Activated T-helper 17 cell treated with anti-CD3 and anti-CD28 coated beads, Interleukin-2, amount 50 U/mL, for 72 hours (primary cell): ENCODE measurements at regions not wholly inside any gene's neighbourhood (a gene's known extent, or its start where the extent isn't known, plus 50 kb on each side); places are given as distances from the start of the nearest gene placed in this dataset.
"Not testable (repeated sequence)": the region's sequence is repeated elsewhere in the genome, so short reads cannot be mapped to it uniquely, and the experiment has no call there.

ENCODE experiments used
- ATAC-seq: fragments of 150-1000 bp; cut with Tn5 transposase; replicated peaks from 2 replicates; pipeline ENCODE4 v1.10.0; 2021; ENCODE audit warnings: mild to moderate bottlenecking, moderate library complexity
- H3K27ac Mint-ChIP-seq: one replicate; pipeline ENCODE4 v1.8.0; 2022; ENCODE audit warnings: mixed read lengths
- H3K27me3 Mint-ChIP-seq: one replicate; pipeline ENCODE4 v1.8.0; 2022; ENCODE audit warnings: mixed read lengths
- H3K36me3 Mint-ChIP-seq: one replicate; pipeline ENCODE4 v1.8.0; 2022; ENCODE audit warnings: low read depth, mild to moderate bottlenecking, mixed read lengths
- H3K4me1 Mint-ChIP-seq: one replicate; pipeline ENCODE4 v1.8.0; 2022; ENCODE audit warnings: mixed read lengths
- H3K4me3 Mint-ChIP-seq: one replicate; pipeline ENCODE4 v1.8.0; 2022; ENCODE audit warnings: mild to moderate bottlenecking, mixed read lengths
- H3K9me3 Mint-ChIP-seq: one replicate; pipeline ENCODE4 v1.8.0; 2022; ENCODE audit warnings: mixed read lengths

- H3K27ac Mint-ChIP-seq, result no peak overlapping the region
- no peak for ATAC-seq
- no peak overlapping the region for H3K4me3 Mint-ChIP-seq
- no peaks in the 10 kb centered on the region for H3K36me3 Mint-ChIP-seq
- peaks cover 17% of the 10 kb centered on the region for H3K9me3 Mint-ChIP-seq
- H3K4me1 Mint-ChIP-seq, result no peaks in the 10 kb centered on the region
- no peaks in the 10 kb centered on the region for H3K27me3 Mint-ChIP-seq
Measured at GRCh38 chr6:141550471-141550870, 582.3 kb upstream of the GJE1 start.

GRCh38 chr6:141548966-141549365 is 583.8 kb upstream of the GJE1 start:
- Mint-ChIP-seq H3K4me1 (no peaks in the 10 kb centered on the region), H3K36me3 (no peaks in the 10 kb centered on the region), H3K27ac (no peak overlapping the region), H3K27me3 (no peaks in the 10 kb centered on the region), H3K4me3 (no peak overlapping the region), H3K9me3 (peaks cover 17% of the 10 kb centered on the region)
- no peak for ATAC-seq

GRCh38 chr6:141541581-141542324 is 591.0 kb upstream of the GJE1 start:
- Mint-ChIP-seq H3K4me1 (no peaks in the 10 kb centered on the region), H3K36me3 (no peaks in the 10 kb centered on the region), H3K4me3 (no peak overlapping the region), H3K9me3 (no peaks in the 10 kb centered on the region), H3K27ac (no peak overlapping the region), H3K27me3 (no peaks in the 10 kb centered on the region)
- peak; percentile 64 for ATAC-seq

GRCh38 chr6:141540207-141540606 is 592.5 kb upstream of the GJE1 start:
- H3K27me3 Mint-ChIP-seq, result no peaks in the 10 kb centered on the region
- H3K4me1 Mint-ChIP-seq, result no peaks in the 10 kb centered on the region
- no peaks in the 10 kb centered on the region for H3K9me3 Mint-ChIP-seq
- no peaks in the 10 kb centered on the region for H3K36me3 Mint-ChIP-seq
- H3K4me3 Mint-ChIP-seq, result no peak overlapping the region
- no peak for ATAC-seq
- no peak overlapping the region for H3K27ac Mint-ChIP-seq

- Mint-ChIP-seq H3K9me3 (no peaks in the 10 kb centered on the region), H3K36me3 (no peaks in the 10 kb centered on the region), H3K27me3 (no peaks in the 10 kb centered on the region), H3K4me1 (no peaks in the 10 kb centered on the region), H3K27ac (no peak overlapping the region), H3K4me3 (no peak overlapping the region)
- ATAC-seq, result no peak
Measured at GRCh38 chr6:141539617-141540016, 593.1 kb upstream of the GJE1 start.

GRCh38 chr6:141532211-141532610 is 600.5 kb upstream of the GJE1 start:
- Mint-ChIP-seq H3K4me1 (no peaks in the 10 kb centered on the region), H3K4me3 (no peak overlapping the region), H3K36me3 (no peaks in the 10 kb centered on the region)

GRCh38 chr6:141531040-141531439 is 601.7 kb upstream of the GJE1 start:
- Mint-ChIP-seq H3K4me1 (no peaks in the 10 kb centered on the region), H3K4me3 (no peak overlapping the region), H3K9me3 (no peaks in the 10 kb centered on the region), H3K27ac (no peak overlapping the region), H3K36me3 (no peaks in the 10 kb centered on the region), H3K27me3 (no peaks in the 10 kb centered on the region)
- no peak for ATAC-seq

More at GRCh38 chr6:141532211-141532610, 600.5 kb upstream of the GJE1 start:
- no peaks in the 10 kb centered on the region for H3K9me3 Mint-ChIP-seq
- ATAC-seq, result no peak
- H3K27ac Mint-ChIP-seq, result no peak overlapping the region
- no peaks in the 10 kb centered on the region for H3K27me3 Mint-ChIP-seq

- no peak overlapping the region for H3K4me3 Mint-ChIP-seq
Measured at GRCh38 chr6:141528596-141528995, 604.1 kb upstream of the GJE1 start.

GRCh38 chr6:141526985-141527384 is 605.7 kb upstream of the GJE1 start:
- H3K36me3 Mint-ChIP-seq, result no peaks in the 10 kb centered on the region
- no peak overlapping the region for H3K4me3 Mint-ChIP-seq
- H3K4me1 Mint-ChIP-seq, result no peaks in the 10 kb centered on the region
- no peak overlapping the region for H3K27ac Mint-ChIP-seq
- no peaks in the 10 kb centered on the region for H3K9me3 Mint-ChIP-seq
- H3K27me3 Mint-ChIP-seq, result no peaks in the 10 kb centered on the region
- no peak for ATAC-seq

More at GRCh38 chr6:141528596-141528995, 604.1 kb upstream of the GJE1 start:
- Mint-ChIP-seq H3K4me1 (no peaks in the 10 kb centered on the region), H3K9me3 (no peaks in the 10 kb centered on the region), H3K36me3 (no peaks in the 10 kb centered on the region), H3K27me3 (no peaks in the 10 kb centered on the region), H3K27ac (no peak overlapping the region)
- ATAC-seq, result no peak

GRCh38 chr6:141521440-141521839 is 611.3 kb upstream of the GJE1 start:
- no peak overlapping the region for H3K27ac Mint-ChIP-seq
- ATAC-seq, result no peak
- no peaks in the 10 kb centered on the region for H3K4me1 Mint-ChIP-seq
- no peaks in the 10 kb centered on the region for H3K36me3 Mint-ChIP-seq
- H3K4me3 Mint-ChIP-seq, result no peak overlapping the region
- no peaks in the 10 kb centered on the region for H3K27me3 Mint-ChIP-seq
- H3K9me3 Mint-ChIP-seq, result no peaks in the 10 kb centered on the region

GRCh38 chr6:141513830-141514229 is 618.9 kb upstream of the GJE1 start:
- Mint-ChIP-seq H3K27me3 (no peaks in the 10 kb centered on the region), H3K9me3 (no peaks in the 10 kb centered on the region), H3K4me3 (peak overlapping the region; percentile 46)

GRCh38 chr6:141510803-141511202 is 621.9 kb upstream of the GJE1 start:
- no peak for ATAC-seq
- no peaks in the 10 kb centered on the region for H3K27me3 Mint-ChIP-seq
- H3K36me3 Mint-ChIP-seq, result no peaks in the 10 kb centered on the region
- H3K4me3 Mint-ChIP-seq, result no peak overlapping the region
- H3K9me3 Mint-ChIP-seq, result peaks cover 10% of the 10 kb centered on the region
- H3K27ac Mint-ChIP-seq, result no peak overlapping the region
- peaks cover 5% of the 10 kb centered on the region for H3K4me1 Mint-ChIP-seq

More at GRCh38 chr6:141513830-141514229, 618.9 kb upstream of the GJE1 start:
- Mint-ChIP-seq H3K36me3 (no peaks in the 10 kb centered on the region), H3K27ac (peak overlapping the region; percentile 58), H3K4me1 (peaks cover 5% of the 10 kb centered on the region)
- ATAC-seq, result no peak

GRCh38 chr6:141506062-141506461 is 626.7 kb upstream of the GJE1 start:
- H3K9me3 Mint-ChIP-seq, result peaks cover 15% of the 10 kb centered on the region
- H3K27ac Mint-ChIP-seq, H3K36me3 Mint-ChIP-seq: not testable (repeated sequence)

GRCh38 chr6:141504318-141504717 is 628.4 kb upstream of the GJE1 start:
- ATAC-seq, H3K27ac Mint-ChIP-seq, H3K4me3 Mint-ChIP-seq, H3K27me3 Mint-ChIP-seq, H3K4me1 Mint-ChIP-seq, H3K36me3 Mint-ChIP-seq: not testable (repeated sequence)
- peaks cover 15% of the 10 kb centered on the region for H3K9me3 Mint-ChIP-seq

More at GRCh38 chr6:141506062-141506461, 626.7 kb upstream of the GJE1 start:
- not testable (repeated sequence) for H3K4me1 Mint-ChIP-seq, H3K4me3 Mint-ChIP-seq, H3K27me3 Mint-ChIP-seq, ATAC-seq

GRCh38 chr6:141501616-141502015 is 631.1 kb upstream of the GJE1 start:
- no peaks in the 10 kb centered on the region for H3K36me3 Mint-ChIP-seq
- no peaks in the 10 kb centered on the region for H3K27me3 Mint-ChIP-seq
- H3K9me3 Mint-ChIP-seq, result peaks cover 10% of the 10 kb centered on the region
- no peak overlapping the region for H3K27ac Mint-ChIP-seq
- H3K4me1 Mint-ChIP-seq, result no peaks in the 10 kb centered on the region
- H3K4me3 Mint-ChIP-seq, result no peak overlapping the region
- no peak for ATAC-seq
